Neural cell (in vitro differentiated cells): ENCODE measurements at regions not wholly inside any gene's neighbourhood (a gene's known extent, or its start where the extent isn't known, plus 50 kb on each side); places are given as distances from the start of the nearest gene placed in this dataset.

Experiments used
- H2AFZ ChIP-seq: fragments of 200-600, 300-800 bp; sonication (generic), shearing (Covaris generic); 2 replicates; pipeline ENCODE4 v1.6.0; 2014; ENCODE audit warnings: low read depth, mild to moderate bottlenecking, antibody characterized with exemption, low read length, moderate library complexity
- H3F3A ChIP-seq: fragments of 200-600 bp; shearing (Covaris generic); 2 replicates; pipeline ENCODE4 v1.6.1; 2016; ENCODE audit warnings: mild to moderate bottlenecking, moderate library complexity, mixed read lengths, antibody characterized with exemption, low read length; ENCODE audit not compliant: insufficient read depth, poor library complexity, severe bottlenecking
- H3K27ac ChIP-seq: fragments of 200-600, 300-800 bp; sonication (generic), shearing (Covaris generic); 2 replicates; pipeline ENCODE4 v1.5.1; 2014; ENCODE audit warnings: mild to moderate bottlenecking, low read length, moderate library complexity
- H3K27me3 ChIP-seq: fragments of 300-800, 200-600 bp; sonication (generic), shearing (Covaris generic); 2 replicates; pipeline ENCODE4 v1.6.0; 2014; ENCODE audit warnings: mild to moderate bottlenecking, low read depth, low read length, moderate library complexity; ENCODE audit not compliant: insufficient read depth
- H3K36me3 ChIP-seq: fragments of 300-800, 200-600 bp; sonication (generic), shearing (Covaris generic); 2 replicates; pipeline ENCODE4 v1.5.1; 2014; ENCODE audit warnings: mild to moderate bottlenecking, antibody characterized with exemption, low read length, moderate library complexity; ENCODE audit not compliant: insufficient read depth
- H3K4me2 ChIP-seq: fragments of 300-800, 200-600 bp; sonication (generic), shearing (Covaris generic); 2 replicates; pipeline ENCODE4 v1.6.0; 2014; ENCODE audit warnings: mild to moderate bottlenecking, low read length
- H3K4me3 ChIP-seq: fragments of 300-800, 200-600 bp; sonication (generic), shearing (Covaris generic); 2 replicates; pipeline ENCODE4 v1.5.1; 2014; ENCODE audit warnings: mild to moderate bottlenecking, low read length, moderate library complexity
- H3K79me2 ChIP-seq: fragments of 200-600 bp; shearing (Covaris generic); replicated peaks from 2 replicates; pipeline ENCODE4 v1.6.0; 2014; ENCODE audit warnings: mild to moderate bottlenecking, low read length, moderate library complexity; ENCODE audit not compliant: insufficient read depth
- H3K9ac ChIP-seq: fragments of 300-800, 200-600 bp; sonication (generic), shearing (Covaris generic); 2 replicates; pipeline ENCODE4 v1.6.1; 2016; ENCODE audit warnings: mild to moderate bottlenecking, low read length, mixed read lengths
- H3K9me2 ChIP-seq: fragments of 200-600 bp; shearing (Covaris generic); 2 replicates; pipeline ENCODE4 v1.6.1; 2016; ENCODE audit warnings: mild to moderate bottlenecking, low read length, mixed read lengths; ENCODE audit not compliant: insufficient read depth
- H3K9me3 ChIP-seq: fragments of 200-600, 300-800 bp; sonication (generic), shearing (Covaris generic); 2 replicates; pipeline ENCODE4 v1.6.1; 2016; ENCODE audit warnings: mild to moderate bottlenecking, mixed run types, low read length, moderate library complexity, mixed read lengths
- H4K20me1 ChIP-seq: fragments of 200-600 bp; shearing (Covaris generic); 2 replicates; pipeline ENCODE4 v1.6.1; 2016; ENCODE audit warnings: mild to moderate bottlenecking, mixed run types; ENCODE audit not compliant: insufficient read depth
- CTCF ChIP-seq: fragments of 450-650 bp; IDR thresholded peaks from 2 replicates; pipeline ENCODE4 v1.5.1; 2014; ENCODE audit warnings: antibody characterized with exemption, mild to moderate bottlenecking, moderate library complexity; ENCODE audit not compliant: poor library complexity, severe bottlenecking
- EP300 ChIP-seq: fragments of 450-650 bp; conservative IDR thresholded peaks from 2 replicates; pipeline ENCODE4 v1.6.1; 2014; ENCODE audit warnings: antibody characterized with exemption, mild to moderate bottlenecking, moderate library complexity; ENCODE audit not compliant: poor library complexity, severe bottlenecking
- EZH2 ChIP-seq: fragments of 200-600, 300-800 bp; shearing (Covaris generic), sonication (generic); IDR thresholded peaks from 2 replicates; pipeline ENCODE4 v1.6.1; 2014; ENCODE audit warnings: antibody characterized with exemption, low read length, borderline replicate concordance, mild to moderate bottlenecking; ENCODE audit not compliant: insufficient read depth, poor library complexity, severe bottlenecking
- MXI1 ChIP-seq: fragments of 450-650 bp; conservative IDR thresholded peaks from 2 replicates; pipeline ENCODE4 v1.6.1; 2014; ENCODE audit warnings: antibody characterized with exemption, mild to moderate bottlenecking; ENCODE audit not compliant: poor library complexity, severe bottlenecking
- POLR2AphosphoS5 ChIP-seq: IDR thresholded peaks from 2 replicates; pipeline ENCODE4 v1.6.1; 2012
- RAD21 ChIP-seq: fragments of 450-650 bp; conservative IDR thresholded peaks from 2 replicates; pipeline ENCODE4 v1.6.1; 2014; ENCODE audit warnings: antibody characterized with exemption, mild to moderate bottlenecking, moderate library complexity
- REST ChIP-seq: IDR thresholded peaks from 2 replicates; pipeline ENCODE4 v1.6.1; 2012; ENCODE audit warnings: borderline replicate concordance
- SMC3 ChIP-seq: fragments of 450-650 bp; conservative IDR thresholded peaks from 2 replicates; pipeline ENCODE4 v1.6.1; 2014; ENCODE audit warnings: antibody characterized with exemption, mild to moderate bottlenecking, moderate library complexity; ENCODE audit not compliant: poor library complexity
- TAF1 ChIP-seq: IDR thresholded peaks from 2 replicates; pipeline ENCODE4 v1.6.1; 2012; ENCODE audit warnings: low read depth

- H3K9ac ChIP-seq: no peak overlapping the region
- H3K4me2 ChIP-seq: no peak overlapping the region
- no peaks in the 10 kb centered on the region for H3K9me3 ChIP-seq
- no peaks in the 10 kb centered on the region for H4K20me1 ChIP-seq
- TF ChIP-seq REST (no peak), RAD21 (no peak), EZH2 (no peak), SMC3 (no peak)
- no peaks in the 10 kb centered on the region for H3K79me2 ChIP-seq
- H3K27ac ChIP-seq: no peak overlapping the region
- H3K4me3 ChIP-seq: no peak overlapping the region
- no peaks in the 10 kb centered on the region for H3K9me2 ChIP-seq
- no peak overlapping the region for H2AFZ ChIP-seq
- no peaks in the 10 kb centered on the region for H3K36me3 ChIP-seq
- no peaks in the 10 kb centered on the region for H3F3A ChIP-seq
- no peaks in the 10 kb centered on the region for H3K27me3 ChIP-seq
Observed at GRCh38 chr13:87403748-87404432, 267.3 kb upstream of the SLITRK5 start.

- H2AFZ ChIP-seq: no peak overlapping the region
- no peaks in the 10 kb centered on the region for H3K9me2 ChIP-seq
- no peak overlapping the region for H3K9ac ChIP-seq
- TF ChIP-seq REST: no peak
- TF ChIP-seq POLR2AphosphoS5: no peak
- TF ChIP-seq EP300: no peak
- TF ChIP-seq SMC3: no peak
- TF ChIP-seq EZH2: no peak
- TF ChIP-seq TAF1: no peak
- no peak for TF ChIP-seq RAD21
- no peak for TF ChIP-seq CTCF
- TF ChIP-seq MXI1: no peak
- H4K20me1 ChIP-seq: no peaks in the 10 kb centered on the region
- no peak overlapping the region for H3K4me3 ChIP-seq
- no peaks in the 10 kb centered on the region for H3K9me3 ChIP-seq
- no peak overlapping the region for H3K4me2 ChIP-seq
- H3K27ac ChIP-seq: no peak overlapping the region
- no peaks in the 10 kb centered on the region for H3K36me3 ChIP-seq
- H3K79me2 ChIP-seq: no peaks in the 10 kb centered on the region
- no peaks in the 10 kb centered on the region for H3F3A ChIP-seq
- H3K27me3 ChIP-seq: no peaks in the 10 kb centered on the region
Observed at GRCh38 chr13:87426742-87427141, 244.4 kb upstream of the SLITRK5 start.
